HG03025 (cell line): ENCODE measurements at regions not wholly inside any gene's neighbourhood (a gene's known extent, or its start where the extent isn't known, plus 50 kb on each side); places are given as distances from the start of the nearest gene placed in this dataset.

Experiments used
- ATAC-seq: cut with Tn5 transposase; IDR thresholded peaks from one replicate; pipeline ENCODE4 v1.9.1; 2021; ENCODE audit warnings: mild to moderate bottlenecking, moderate library complexity; ENCODE audit not compliant: unreplicated experiment, low FRiP score

DNA sequence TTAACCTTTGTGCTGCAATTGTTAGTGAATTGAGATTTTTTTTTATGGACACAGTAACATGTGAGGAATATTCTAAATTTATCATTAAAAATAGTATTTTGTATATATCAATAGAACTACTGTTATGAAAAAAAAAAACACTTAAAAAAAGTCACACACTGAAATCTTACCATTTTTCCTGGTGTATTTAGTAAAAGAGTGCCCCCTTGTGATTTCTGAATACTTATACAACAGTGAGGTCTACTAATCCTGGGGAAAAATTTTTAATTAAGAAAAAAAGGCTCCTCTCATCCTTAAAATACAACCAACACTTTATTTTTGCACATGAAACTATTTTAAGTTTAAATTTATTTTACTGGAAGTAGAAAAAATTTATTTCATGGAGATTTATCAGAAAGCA lies 56.4 kb upstream of the SPOCK3 start:
- ATAC-seq, result no peak

DNA sequence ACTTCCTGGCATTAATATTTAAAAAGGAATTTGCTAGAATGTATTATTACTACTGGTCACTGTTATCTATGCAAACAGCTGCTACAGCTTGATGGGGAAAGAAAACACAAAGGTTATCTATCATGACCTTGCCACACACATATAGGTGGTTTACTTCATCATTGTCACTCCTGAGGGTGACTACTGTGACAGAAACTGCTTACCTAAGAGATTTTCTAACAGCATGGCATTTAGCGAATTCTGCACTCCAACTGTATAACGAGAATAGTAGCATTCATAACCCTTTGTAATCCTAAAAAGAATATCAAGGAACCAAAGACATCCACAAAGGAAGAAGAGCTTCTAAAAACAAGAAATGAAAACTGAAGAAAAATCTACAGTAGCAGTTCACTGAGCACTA lies 74.6 kb upstream of the SPOCK3 start:
- no peak for ATAC-seq

DNA sequence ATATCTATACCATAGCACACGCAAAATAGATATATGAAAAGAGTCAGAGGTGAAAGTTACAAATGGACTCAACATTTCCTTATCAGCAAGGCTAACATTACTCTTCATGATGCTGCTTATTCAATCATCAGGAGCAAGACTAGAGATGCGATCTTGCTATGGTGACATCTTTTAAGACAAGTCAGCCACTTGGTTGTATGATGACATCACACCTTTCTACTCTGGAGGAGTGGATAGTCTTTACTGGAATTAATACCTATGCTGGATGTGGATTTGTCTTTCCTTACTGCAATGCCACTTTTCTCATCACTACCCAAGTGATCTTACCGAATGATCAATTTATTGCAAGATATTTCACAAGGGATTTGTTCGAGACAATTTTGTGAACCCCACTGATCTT lies 87.0 kb upstream of the SPOCK3 start:
- no peak for ATAC-seq

DNA sequence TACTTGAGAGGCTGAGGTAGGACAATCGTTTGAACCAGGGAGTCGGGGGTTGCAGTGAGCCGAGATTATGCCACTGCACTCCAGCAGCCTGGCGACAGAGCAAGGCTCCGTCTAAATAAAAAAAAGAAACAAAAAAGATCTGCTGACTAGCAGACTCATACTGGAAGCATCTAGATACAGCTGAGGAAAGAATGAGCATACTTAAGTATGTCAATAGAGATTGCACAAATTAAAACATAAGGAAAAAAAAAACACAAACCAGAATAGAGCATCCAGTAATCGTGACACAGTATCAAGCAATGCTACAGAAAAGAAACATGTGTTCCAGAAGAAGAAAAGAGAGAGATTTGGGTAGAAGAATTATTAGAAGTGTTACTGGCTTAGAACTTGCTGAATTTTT lies 105.5 kb upstream of the SPOCK3 start:
- ATAC-seq, result no peak

DNA sequence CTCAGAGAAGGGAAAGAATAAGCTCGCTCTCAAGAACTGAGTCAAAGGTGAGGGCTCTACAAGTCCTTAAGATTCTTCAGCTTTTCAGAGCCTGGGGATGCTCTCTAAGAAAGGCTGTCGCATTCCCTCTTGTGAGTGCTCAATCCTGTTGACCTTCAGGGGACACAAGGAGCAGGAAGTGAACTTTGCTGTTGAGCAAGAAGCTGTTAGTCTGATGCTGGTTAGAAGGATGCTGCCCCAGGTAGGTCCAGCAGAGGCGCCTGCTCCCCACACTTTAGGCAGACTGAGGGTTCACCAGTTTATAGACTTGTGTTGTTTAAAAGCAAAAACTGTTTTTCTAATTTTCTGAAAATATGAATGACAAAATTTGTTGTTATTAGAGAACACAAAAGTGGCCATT lies 125.4 kb upstream of the SPOCK3 start:
- no peak for ATAC-seq

DNA sequence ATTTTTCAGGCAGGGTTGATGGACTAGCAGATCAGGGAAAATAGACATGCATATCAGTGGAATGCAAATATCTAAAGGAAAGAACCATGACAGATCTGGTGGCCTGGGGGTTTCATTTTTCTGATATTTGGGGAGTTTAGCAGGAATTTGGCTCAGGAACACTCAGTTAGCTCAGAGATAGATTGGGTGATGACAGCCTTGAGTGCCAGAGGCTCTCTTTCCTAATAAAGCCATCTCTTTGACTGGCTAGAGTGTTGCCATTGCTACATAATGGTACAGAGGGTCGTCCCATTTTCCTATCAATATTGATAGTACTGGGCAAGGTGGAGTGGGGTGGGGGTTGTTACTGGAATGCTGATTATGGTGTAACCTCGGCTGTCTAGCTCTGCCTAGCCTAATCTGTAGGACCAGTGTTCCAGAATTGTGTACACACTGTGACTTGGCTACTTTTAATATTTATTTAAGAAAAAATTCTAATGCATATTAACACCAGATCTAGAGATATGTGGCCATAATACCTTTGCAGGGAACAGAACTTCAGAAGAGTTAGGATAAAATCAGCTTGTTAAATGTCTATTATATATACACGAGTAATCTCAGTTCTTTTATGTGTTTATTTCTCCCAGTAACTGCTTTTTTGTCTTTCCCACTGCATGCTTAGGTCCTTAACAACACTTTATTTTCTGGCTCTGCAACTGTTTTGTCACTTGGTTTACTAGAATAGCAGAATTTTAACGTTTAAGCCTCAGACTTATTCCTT lies 145.0 kb upstream of the SPOCK3 start:
- ATAC-seq, result no peak

DNA sequence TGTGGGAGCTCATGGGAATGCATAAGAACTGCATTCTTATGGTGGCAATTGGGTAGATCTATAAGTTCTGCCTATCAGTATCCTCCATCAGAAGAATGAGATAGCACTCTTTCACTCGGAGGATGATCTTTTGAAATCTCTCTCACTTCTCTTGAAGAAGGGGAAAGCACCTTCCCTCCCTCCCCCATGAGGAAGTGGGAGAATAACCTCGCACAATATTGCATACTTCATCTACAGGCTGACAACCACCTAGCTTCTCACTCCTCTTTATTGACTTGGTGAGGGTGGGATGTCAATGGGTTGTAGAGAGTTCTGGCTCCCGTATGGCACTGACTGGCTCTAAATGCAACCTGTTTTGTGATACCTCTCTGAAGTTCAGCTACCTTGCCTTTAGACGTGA lies 146.7 kb upstream of the SPOCK3 start:
- no peak for ATAC-seq

DNA sequence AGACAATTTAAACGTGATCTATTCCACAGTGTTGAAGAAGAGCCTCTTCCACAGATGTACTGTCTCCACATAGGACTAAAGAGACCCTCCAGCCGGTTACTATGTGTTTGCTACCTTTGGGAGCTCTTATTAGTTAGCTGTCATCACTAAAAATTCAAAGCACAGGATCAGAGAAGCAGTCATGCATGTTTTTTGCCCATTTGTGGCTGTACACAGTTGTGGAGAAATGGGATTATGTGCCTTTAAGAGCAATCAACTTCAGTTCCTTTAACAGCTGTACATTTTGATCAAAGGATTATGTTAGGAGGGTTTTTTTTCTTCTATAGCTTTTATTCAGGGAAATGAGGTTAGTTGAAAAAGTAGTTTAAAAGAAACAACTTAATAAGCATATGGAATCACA lies 149.0 kb upstream of the SPOCK3 start:
- no peak for ATAC-seq

DNA sequence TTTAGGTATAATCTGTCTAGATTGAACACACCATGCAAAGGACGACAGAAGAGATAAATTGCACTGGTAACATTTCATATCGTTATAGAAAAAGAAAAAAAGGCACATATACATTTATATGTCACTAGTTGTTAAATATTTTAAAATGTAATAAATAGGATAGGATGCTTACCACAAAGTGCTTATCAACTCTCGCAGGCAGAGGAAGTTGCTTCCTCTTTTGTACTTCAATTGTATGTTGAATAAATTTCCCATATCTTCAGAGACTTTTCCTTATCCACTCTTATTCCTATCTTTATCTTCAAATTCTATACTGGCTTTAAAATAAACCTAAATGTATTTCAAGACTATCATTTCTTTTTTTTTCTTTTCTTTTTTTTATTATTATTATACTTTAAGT lies 163.3 kb upstream of the SPOCK3 start:
- no peak for ATAC-seq

DNA sequence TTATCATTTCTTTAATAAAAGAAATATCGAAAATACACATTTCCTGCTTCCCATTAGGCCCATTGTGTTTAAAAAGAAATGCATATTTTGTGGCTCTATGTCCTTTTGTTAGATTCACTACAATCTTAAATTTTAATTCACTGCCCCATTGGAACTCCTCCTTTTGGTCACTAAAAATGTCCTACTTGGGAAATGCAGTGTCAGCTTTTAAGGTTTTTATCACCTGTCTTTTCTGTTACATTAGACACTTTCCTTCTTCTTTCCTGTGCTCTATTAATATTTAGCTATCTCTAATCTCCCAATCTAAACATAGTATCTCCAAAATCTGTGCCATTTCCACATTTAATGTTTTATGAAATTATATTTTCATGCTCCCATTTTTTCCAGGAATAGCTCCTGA lies 164.9 kb upstream of the SPOCK3 start:
- no peak for ATAC-seq

DNA sequence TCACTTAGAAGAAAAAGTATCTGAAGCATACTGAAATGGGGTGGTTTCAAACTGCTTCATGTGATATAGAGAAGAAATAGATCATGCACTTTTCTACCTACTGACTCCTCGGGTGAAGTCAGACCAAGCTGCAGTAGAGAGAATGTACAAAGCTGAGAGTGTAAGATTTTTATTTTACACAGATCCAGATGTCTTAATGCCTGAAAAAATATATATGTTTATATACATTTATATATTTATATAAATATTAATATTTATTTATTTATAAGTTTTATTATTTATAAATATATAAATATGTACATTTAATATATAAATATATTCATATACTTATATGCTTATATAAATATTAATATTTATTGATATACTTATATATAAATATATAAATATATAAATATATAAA lies 171.9 kb upstream of the SPOCK3 start:
- ATAC-seq, result no peak

DNA sequence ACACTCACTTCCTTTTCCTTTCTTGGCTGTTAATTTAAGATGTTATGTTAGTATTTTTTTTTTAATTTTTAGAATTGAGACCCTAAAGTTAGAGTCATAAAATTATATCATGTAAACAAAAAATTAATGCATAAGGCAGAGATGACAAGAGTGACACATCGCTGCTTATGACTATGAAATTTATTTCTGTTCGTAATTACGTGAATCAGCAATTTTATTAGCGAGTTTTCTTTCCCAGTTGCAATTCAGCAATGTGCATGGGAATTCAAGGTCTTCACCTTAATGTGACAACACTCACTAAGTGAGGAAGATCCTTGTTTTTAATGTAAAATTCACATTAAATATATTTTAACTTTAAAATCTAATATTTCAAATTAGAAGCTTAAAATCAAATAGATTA lies 181.2 kb upstream of the SPOCK3 start:
- ATAC-seq, result no peak

DNA sequence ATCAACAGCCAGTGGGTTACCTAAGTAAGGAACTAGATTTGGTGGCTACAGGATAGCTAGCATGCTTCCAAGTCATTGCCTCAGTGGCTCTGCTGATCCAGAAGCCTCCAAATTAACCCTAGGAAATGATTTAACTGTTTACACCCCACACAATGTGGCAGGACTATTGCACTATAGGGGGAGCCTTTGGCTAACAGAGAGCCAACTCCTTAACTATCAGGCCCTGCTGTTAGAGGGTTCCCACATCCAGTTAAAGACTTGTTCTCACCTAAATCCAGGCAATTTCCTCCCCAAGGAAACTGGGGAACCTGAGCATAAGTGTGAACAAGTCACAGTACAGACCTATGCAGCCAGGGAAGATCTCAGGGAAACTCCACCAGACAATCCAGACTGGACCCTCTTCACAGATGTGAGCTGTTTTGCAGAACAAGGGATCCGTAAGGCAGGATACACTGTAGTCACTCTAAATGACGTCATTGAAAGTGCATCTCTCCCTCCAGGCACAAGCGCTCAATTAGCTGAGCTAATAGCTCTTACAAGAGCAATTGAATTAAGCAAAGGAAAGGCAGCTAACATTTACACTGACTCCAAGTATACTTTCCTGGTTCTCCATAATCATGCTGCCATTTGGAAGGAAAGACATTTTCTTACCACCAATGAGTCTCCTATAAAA lies 185.3 kb upstream of the SPOCK3 start:
- no peak for ATAC-seq

DNA sequence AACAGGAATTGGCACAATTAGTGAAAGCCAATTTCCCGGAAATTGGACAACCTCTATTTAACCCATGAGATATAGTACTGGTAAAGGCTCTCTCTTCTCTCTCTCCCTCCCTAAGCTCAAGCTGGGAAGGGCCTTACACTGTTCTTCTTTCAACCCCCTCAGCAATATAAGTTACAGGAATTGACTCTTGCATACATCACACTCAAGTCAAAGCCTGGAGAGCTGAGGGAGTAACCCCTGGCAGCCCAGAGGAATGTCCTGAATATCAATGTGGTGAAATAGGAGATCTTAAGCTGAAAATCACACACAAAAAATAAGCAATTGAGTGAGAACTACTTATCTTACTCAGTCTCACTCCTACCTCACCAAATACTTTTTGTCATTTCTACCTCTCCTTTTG lies 186.9 kb upstream of the SPOCK3 start:
- ATAC-seq, result no peak

DNA sequence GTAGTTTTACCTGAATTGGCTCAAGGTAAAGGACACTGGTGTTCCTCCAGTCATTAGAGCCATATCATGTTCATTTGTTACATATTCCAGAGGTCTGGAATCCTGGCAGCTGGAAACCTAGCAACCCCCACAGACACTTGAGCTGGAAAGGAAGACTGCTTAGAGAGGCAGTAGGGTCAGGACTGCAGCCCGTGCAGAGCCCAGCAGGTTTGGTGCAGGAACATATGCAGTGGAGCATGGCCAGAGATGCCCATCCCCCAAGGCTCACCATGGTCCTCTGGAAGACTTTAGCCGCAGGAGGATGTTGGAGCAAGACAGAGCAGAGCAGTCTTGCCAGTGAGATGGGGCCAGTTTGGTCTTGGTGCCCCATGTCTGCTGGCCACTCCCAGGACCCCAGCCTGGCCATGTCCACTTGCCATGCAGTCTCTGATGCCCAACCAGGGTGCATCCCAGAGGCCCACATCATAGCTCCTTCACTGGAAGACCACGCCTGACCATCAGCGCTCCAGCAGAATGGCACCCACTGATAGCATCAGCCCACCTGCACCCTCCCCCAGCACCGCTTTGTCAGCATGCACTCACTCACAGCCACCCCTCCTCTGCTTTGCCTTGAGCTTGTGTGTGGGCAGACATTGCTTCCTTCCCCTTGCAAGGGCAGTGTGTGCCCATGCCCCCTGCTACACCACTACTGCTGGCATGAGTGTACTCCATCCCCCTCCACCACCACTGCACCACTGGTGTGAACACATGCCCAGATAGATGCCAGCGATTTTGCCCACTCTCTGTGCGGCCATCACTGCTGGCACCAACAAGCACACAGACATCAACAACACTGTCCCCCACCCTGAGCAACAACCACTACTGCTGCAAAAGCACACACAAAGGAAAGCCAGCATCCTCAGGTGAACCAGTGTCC lies 190.3 kb upstream of the SPOCK3 start:
- no peak for ATAC-seq

DNA sequence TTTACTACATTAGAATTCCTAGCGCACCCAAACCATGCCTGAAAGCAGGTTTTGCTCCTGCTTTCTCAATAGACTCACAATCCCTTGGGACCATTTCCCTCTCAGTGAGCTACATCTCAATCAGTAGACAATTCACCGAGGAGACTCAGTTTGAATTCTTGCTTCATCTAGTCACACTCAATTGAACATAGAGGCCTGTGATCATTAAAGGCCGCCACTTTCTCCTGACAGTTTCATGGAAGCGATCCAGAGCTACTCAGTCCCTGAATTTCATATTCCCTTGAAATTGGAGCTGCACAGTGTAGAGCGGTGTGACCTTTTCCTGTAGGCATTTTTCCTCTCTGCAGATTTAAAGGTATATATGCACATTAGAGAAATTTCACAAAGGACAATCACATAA lies 193.9 kb upstream of the SPOCK3 start:
- ATAC-seq, result no peak

DNA sequence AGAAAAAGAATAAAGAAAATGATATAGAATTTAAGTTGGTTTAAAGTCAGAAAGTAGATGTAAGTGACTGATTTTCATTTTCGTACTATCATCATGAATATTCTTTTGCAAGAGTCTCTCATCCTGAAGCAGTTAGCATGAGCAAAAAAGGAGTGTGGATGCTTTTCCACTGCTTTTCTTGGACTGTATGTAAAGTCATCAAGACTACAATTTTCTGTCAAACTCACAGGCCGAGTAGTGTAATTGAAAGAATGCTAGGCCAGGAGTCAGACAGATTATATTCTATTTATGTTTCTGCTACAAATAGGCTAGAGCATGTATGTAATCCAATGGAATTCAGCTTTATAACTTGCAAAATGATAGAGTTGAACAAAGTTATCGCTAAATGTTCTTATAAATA lies 197.1 kb upstream of the SPOCK3 start:
- ATAC-seq, result no peak

DNA sequence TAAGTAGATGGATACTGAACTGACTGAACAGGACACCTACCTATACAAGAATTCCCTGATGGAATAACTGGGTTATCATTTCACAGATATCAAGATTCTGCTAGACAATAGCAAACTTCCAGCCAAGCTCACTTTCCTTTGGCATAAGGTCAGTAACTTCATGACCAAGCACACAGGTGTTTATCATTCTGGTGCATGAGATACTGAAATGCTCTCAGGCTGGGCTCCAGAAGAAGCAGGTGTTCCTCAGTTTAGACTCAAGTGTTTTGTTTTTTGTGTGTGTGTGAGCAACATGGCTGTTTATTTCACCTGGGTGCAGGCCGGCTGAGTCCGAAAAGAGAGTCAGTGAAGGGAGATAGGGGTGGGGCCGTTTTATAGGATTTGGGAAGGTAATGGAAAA lies 201.5 kb upstream of the SPOCK3 start:
- ATAC-seq, result no peak

DNA sequence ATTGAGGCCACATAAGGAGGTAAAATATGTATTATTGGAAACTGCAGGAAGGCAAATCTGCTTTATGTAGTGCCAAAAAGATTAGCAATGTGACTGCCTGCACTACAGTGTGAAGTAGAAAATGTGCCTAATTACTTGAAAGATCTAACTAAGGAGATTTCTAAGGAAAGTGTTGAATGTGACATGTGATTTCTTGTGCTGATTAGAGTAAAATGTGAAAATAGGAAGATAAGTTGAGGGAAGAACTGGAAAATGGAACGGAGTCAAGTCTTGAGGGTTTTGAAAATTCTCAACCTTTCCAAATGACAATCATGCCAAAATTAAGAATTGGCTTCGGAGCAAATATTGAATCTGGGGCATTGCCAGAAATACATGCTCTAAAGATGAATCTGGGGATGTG lies 209.5 kb upstream of the SPOCK3 start:
- ATAC-seq, result no peak

DNA sequence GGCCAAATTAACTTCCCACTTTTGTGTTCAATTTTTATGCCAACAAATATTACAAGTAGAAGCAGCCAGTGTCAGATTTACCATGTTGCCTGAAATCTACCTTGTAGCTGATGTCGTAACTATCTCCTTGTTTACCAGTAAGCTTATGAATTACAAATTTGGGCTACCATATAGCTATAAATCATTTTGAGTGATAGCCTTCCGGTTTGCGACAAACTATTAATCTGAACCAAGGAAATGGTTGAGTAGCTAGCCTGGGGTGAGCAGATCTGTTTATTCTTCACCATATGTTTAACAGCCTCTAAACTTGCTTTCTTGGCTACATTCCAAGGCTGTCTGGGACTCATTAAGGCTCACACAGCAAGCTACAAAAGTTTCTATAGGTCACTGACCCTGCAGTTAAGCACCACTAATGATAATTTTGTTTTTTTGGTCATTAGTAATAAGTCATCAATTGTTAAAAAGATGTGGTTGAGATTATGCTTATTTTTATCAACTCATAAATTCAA lies 218.7 kb upstream of the SPOCK3 start:
- no peak for ATAC-seq

DNA sequence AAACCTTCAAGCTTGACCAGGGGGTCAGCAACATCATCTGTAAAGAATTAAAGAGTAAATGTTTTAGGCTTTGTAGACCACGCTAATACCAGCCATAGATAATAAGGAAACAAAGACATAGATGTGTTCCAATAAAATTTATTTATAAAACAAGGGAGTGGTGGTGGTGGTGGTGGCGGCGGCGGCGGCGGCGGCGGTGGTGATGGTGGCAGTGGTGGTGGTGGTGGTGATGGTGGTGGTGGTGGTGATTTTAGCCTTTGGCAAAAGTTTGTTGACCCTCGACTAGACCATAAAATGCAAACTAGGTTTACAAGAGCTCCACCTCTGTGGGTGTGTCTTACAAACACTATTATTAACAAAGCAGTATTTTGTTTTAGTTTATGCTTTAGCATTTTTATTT lies 222.3 kb upstream of the SPOCK3 start:
- ATAC-seq, result no peak
